Middle frontal gyrus (tissue), 1 donor: ENCODE measurements at regions not wholly inside any gene's neighbourhood (a gene's known extent, or its start where the extent isn't known, plus 50 kb on each side); places are given as distances from the start of the nearest gene placed in this dataset.

Experiments
- DNase-seq: peaks from one replicate; pipeline ENCODE4 v3.0.0-alpha.2; 2015; ENCODE audit warnings: low spot score; ENCODE audit errors: extremely low spot score

GRCh38 chr5:160508780-160509361 is 87.2 kb downstream of the PTTG1 start:
- peak; percentile 80 for DNase-seq

- DNase-seq, result no peak
Measured at GRCh38 chr5:160511280-160511929, 89.8 kb downstream of the PTTG1 start.
